Stimulated activated CD4-positive, alpha-beta T cell treated with anti-CD3 and anti-CD28 coated beads, Interleukin-2, amount 100 ng/mL, for 48 hours (primary cell): ENCODE measurements at regions not wholly inside any gene's neighbourhood (a gene's known extent, or its start where the extent isn't known, plus 50 kb on each side); places are given as distances from the start of the nearest gene placed in this dataset.

Experiments
- DNase-seq, 2 donors: peaks; one replicate each; pipeline ENCODE4 v3.0.0-alpha.2; 2020

DNA sequence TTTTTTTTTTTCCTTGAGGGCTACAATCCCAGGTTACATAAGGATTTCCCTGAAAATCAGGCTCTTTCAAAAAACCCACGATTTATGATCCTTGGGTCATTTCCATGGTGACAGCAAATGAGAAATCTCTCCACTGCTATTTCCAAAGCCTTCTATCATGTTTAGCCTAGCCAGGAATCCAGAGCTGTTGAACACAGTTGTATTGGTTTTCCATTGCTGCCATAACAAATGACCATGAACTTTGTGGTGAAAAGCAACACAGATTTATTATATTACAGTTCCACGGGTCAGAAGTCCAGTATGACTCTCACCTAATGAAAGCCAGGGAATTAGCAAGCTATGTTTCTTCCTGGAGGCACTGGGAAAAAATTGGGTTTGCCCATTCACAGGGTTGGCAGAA, 106.6 kb downstream of the MAF start:
- no peak for DNase-seq

DNA sequence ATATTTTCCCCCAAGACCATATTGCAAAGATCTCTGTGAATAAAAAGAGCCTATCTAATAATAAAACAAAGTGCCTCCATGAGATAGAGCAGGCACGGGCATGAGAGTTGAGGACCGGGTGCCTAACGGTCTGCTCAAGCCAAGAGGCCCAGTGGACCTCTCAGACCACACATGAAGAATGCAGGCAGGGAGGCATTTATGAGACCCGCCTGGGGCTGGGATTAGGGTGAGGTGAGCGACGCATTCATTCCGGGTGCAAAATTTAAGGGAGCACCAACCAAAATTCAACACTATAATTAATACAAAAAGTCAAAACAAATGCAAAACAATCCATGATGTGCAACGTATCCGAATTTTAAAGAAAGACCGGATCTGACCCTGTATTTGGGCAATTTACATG, 108.5 kb downstream of the MAF start:
- DNase-seq = no peak

DNA sequence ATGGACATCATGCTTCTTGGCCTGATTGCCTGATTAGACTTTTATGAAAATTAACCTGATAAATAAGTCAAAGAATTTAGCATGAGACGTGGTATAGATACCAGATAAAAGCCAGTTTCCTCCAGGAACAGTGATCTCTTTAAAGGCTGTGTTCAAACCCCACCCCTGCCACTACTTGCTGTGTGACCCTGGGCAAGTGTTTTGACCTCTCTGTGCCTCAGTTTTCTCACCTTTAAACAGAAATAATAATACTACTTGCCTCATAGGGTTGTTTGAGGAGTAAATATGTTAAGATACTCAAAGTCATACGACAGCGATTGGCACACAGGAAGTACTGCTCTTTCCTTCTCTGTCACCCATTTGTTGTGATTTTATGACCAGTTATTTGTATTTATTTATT, 115.5 kb downstream of the MAF start:
- no peak for DNase-seq

GRCh38 chr16:79484237-79484636, 116.3 kb downstream of the MAF start:
- no peak for DNase-seq

- DNase-seq = no peak
These were observed 117.2 kb downstream of the MAF start for GRCh38 chr16:79483336-79483735.

DNA sequence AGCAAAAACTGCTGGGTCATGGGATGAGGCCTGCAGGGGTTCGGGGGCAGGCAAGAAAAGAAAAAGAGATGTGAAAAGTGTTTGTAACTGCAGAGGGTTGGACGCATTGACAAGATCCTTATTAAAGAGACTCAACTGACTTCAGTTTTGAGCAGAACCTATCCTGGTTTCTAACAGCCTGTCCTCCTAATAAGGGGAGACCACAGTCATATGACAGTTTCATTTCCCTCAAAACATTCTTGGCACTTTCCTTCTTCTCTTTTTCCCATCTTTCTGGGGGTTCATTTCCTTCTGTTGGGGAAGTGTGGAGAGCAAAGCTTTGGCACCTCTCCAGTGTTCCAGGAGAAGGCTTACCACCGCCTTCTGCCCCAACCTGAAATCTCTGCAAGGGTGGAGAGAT, 118.5 kb downstream of the MAF start:
- no peak for DNase-seq

GRCh38 chr16:79480929-79481328, 119.6 kb downstream of the MAF start:
- no peak for DNase-seq

- no peak for DNase-seq
These were observed 120.5 kb downstream of the MAF start for GRCh38 chr16:79480056-79480455.

- no peak for DNase-seq
These were observed 124.0 kb downstream of the MAF start for GRCh38 chr16:79476580-79476979.

DNA sequence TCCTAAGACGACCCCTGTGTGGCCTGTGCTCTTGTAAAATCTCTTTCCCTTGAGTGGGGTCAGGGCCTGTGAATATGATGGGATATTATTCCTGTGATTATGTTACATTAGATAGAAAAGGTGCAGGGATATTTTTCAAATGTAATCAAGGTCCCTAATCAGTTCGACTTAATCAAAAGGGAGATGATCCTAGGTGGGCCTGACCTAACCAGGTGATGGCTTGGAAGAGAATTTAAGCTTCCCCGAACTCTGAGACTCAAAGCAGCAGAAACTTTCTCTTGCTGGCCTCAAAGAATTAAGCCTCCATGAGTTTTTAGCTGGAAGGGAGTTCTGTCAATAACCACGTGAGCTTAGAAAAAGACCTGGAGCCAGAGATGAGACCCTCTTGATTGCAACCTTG, 124.7 kb downstream of the MAF start:
- DNase-seq = no peak

- no peak for DNase-seq
These were observed 127.1 kb downstream of the MAF start for GRCh38 chr16:79473456-79473855.

GRCh38 chr16:79472426-79472825, 128.1 kb downstream of the MAF start:
- DNase-seq = no peak

- no peak for DNase-seq
These were observed 130.5 kb downstream of the MAF start for GRCh38 chr16:79469999-79470398.

- DNase-seq = no peak
These were observed 131.9 kb downstream of the MAF start for GRCh38 chr16:79468631-79469030.

DNA sequence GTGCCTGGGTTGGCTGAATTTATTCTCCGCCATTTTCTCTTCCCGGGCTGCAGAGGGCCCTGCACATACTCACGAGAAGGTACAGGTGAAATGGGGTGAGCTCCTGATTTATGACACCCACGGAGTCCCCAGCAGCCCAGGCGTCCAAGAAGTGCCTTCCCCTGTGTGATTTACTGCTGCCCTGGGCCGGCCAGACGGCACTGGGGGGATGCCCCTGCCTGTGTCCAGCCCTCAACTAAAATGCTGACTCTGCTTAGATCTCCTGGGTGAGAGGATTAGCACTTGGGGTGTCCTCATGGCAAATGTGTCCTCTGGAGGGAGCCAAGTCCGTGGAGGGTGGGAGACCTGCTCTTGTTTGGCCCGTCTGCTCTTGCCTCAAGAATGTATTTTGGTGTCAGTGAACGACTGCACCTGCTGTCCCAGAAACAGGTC, 132.4 kb downstream of the MAF start:
- no peak for DNase-seq

GRCh38 chr16:79466111-79466510, 134.4 kb downstream of the MAF start:
- DNase-seq = no peak

DNA sequence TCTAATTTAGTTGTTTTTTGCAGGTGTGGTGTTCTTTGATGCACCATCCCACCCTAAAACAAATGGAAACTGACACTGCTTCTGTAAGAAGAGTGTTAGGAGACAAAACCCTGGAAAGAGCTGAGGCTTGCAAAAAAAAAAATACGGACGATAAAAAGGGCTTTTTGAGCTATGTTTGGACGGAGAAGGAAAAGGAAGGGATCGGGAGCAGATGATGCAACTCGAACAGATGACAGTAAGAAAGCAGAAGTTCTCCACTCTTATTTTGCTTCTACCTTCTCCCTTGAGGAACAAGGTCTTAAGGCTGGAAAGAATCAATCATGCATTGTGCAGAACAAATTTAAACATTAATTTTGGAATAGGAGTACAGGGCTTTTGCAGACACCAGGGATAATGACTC, 136.7 kb downstream of the MAF start:
- no peak for DNase-seq

DNA sequence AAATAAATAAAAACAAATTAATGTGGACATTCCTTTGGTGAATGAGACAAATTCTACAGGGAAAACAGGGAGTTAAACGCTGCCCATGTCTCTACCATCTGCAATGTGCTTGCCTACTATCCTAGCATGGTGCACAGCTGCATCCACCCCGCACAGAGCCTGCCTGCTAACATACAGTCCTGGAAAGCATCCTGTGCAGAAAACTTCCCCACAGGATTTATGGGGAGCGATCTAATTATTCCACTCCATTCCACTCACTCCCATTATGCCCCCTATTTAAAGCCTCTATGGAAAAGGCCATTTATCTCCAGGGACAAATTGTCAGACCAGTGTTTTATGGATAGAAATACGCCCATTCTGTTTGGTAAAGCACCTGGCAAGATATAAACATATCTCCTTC, 144.5 kb downstream of the MAF start:
- DNase-seq = no peak

GRCh38 chr16:79452671-79453070, 147.9 kb downstream of the MAF start:
- no peak for DNase-seq

DNA sequence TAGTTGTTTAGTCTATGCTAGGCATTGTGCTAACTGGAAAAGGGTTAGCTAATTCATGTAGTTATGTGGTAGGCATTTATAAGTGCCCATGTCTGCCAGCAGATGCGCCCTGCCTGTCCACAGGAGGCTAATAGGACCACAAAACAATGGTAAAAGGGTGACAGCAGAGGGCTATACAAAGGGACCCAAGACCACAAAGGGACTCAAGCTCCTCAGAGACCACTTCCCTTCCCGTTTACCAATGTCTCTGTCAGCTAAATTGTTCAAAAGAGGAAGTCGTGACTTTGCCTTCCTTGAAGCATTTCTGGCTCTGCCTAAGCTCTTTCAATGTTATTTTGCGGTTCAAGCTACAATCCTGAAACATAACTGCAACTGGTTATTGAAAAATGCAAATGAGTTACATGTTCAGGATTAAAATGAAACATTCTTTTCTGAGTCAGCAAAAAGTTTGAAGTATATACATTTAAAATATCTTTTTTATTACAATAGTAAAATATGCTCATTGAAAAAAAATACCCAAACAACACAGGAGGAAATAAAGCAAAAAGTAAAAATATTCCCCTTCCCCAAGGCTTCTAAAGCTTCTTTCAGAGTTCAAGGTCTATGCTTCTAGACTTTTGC, 149.2 kb downstream of the MAF start:
- no peak for DNase-seq

DNA sequence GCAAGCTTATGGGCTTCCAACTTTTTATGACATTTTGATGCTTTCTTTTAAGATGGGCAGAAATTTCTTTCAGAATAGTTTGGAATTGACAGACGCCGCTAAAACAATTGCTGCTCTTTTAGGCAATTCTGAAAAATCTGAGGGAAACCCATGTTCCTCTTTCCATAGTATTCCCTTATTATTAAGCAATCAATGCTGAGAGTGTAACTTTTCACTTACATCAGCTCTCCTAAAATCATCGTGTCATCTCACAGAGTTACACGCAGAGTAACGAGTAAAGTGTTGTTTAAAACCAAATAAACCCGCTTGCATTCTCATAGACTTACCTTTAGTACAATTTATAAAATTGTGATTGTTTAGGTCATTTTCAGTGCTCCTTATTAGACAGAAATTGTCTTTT, 150.6 kb downstream of the MAF start:
- DNase-seq = no peak

- no peak for DNase-seq
These were observed 151.3 kb downstream of the MAF start for GRCh38 chr16:79449067-79449769.

DNA sequence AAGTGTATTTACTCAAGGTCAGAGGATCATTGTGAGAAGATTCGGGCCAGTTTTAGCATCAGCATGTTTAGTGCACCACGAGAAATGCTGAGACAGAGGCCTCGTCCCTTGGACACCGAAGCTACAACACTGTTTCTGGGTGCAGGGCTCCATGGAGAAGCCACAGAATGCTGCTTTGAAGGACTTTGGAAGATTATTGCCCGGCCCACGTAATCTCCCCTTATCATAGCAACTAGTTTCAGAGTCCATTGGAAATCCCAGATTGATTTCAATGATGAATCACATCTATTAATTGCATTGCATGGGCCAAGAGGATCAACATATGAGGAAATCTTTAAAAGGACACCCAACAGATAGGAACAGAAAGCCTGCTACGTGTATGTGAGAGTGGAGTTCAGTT, 156.0 kb downstream of the MAF start:
- no peak for DNase-seq

DNA sequence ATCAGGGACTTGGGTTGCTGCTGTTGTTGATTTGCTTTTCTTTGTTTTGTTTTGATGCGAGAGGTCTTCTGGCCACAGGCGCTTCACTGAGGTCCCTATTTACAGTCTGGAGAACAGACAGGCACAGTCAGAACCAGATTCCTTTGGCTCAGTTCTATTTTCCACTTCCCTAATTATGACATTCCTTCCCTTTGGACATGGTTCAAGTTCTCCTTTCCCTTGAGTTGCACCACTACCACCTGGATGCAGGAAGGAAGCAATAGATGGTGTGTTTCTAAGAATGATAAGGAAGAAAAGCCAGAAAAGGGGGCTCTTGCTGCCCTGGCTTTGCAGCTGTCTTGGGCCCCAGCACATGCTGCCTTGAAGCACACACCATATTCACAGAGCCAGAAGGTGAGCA, 160.6 kb downstream of the MAF start:
- no peak for DNase-seq
